OCI-LY3 (cell line): ENCODE measurements at regions not wholly inside any gene's neighbourhood (a gene's known extent, or its start where the extent isn't known, plus 50 kb on each side); places are given as distances from the start of the nearest gene placed in this dataset.

Experiments used
- H2AFZ ChIP-seq: fragments of 200-600, 300-600 bp; shearing (Covaris generic); 2 replicates; pipeline ENCODE4 v1.6.0; 2014; ENCODE audit warnings: antibody characterized with exemption, low read depth, low read length
- H3K27ac ChIP-seq: fragments of 200-600, 300-600 bp; sonication (generic); 2 replicates; pipeline ENCODE4 v1.5.1; 2014; ENCODE audit warnings: mild to moderate bottlenecking, low read length, moderate library complexity, mixed read lengths
- H3K27me3 ChIP-seq: fragments of 200-600, 300-600 bp; sonication (generic); 2 replicates; pipeline ENCODE4 v1.6.1; 2014; ENCODE audit warnings: low read depth, low read length, mixed read lengths
- H3K36me3 ChIP-seq: fragments of 200-600, 300-600 bp; sonication (generic); replicated peaks from 2 replicates; pipeline ENCODE3; 2014; ENCODE audit warnings: low read depth, low read length, mixed read lengths
- H3K4me1 ChIP-seq: fragments of 300-600, 200-600 bp; sonication (generic); 2 replicates; pipeline ENCODE4 v1.6.1; 2014; ENCODE audit warnings: low read length, mixed read lengths
- H3K4me2 ChIP-seq: fragments of 200-600, 300-600 bp; sonication (generic); 2 replicates; pipeline ENCODE4 v1.6.1; 2014; ENCODE audit warnings: low read length, mixed read lengths
- H3K4me3 ChIP-seq: fragments of 300-600, 200-600 bp; sonication (generic); 2 replicates; pipeline ENCODE4 v1.5.1; 2014; ENCODE audit warnings: antibody characterized with exemption, mild to moderate bottlenecking, low read length, moderate library complexity
- H3K79me2 ChIP-seq: fragments of 300-600, 200-600 bp; shearing (Covaris generic); 2 replicates; pipeline ENCODE4 v1.6.1; 2014; ENCODE audit warnings: mild to moderate bottlenecking, low read length, mixed read lengths
- H3K9ac ChIP-seq: fragments of 300-600, 200-600 bp; shearing (Covaris generic); 2 replicates; pipeline ENCODE4 v1.6.0; 2014; ENCODE audit warnings: mild to moderate bottlenecking, low read length, moderate library complexity
- H3K9me3 ChIP-seq: fragments of 200-600, 300-600 bp; shearing (Covaris generic); 2 replicates; pipeline ENCODE4 v1.6.1; 2014; ENCODE audit warnings: low read length, mixed read lengths; ENCODE audit not compliant: insufficient read depth
- H4K20me1 ChIP-seq: fragments of 200-600, 300-600 bp; sonication (generic); 2 replicates; pipeline ENCODE4 v1.6.1; 2016; ENCODE audit warnings: low read length, mixed read lengths; ENCODE audit not compliant: insufficient read depth
- EZH2phosphoT487 ChIP-seq: fragments of 200-600 bp; shearing (Covaris generic); IDR thresholded peaks from 2 replicates; pipeline ENCODE4 v1.6.1; 2018; ENCODE audit warnings: antibody characterized with exemption, mixed run types, low read depth
- TF ChIP-seq, protein P1 (sequence below): fragments of 200-600, 300-600 bp; sonication (generic); IDR thresholded peaks from 2 replicates; pipeline ENCODE4 v1.5.1; 2014; ENCODE audit warnings: antibody characterized with exemption, low read length, low read depth

DNA sequence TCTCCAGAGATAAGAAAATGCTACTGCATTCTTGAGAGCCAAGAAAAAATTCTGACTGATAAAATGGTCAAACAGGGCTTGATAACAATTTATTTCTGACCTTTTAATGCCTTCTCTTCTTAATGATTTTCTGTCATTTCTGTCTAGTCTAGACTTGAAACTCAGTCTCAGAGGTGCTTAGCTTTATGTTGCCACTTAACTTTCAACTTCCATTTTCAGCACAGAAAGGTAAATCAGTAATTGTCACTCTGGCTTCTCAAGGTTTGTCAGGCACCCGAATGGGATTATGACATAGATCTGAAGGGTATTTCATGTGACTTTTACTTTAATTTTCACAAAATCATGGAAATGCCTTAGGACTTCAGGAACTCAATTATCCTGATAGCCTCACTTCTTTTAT, 155.4 kb upstream of the GBE1 start:
- H3K4me3 ChIP-seq = no peak overlapping the region
- H3K4me2 ChIP-seq = no peak overlapping the region
- no peaks in the 10 kb centered on the region for H3K27me3 ChIP-seq
- H3K36me3 ChIP-seq = no peaks in the 10 kb centered on the region
- no peaks in the 10 kb centered on the region for H3K9me3 ChIP-seq
- no peaks in the 10 kb centered on the region for H4K20me1 ChIP-seq
- H2AFZ ChIP-seq = no peak overlapping the region
- no peaks in the 10 kb centered on the region for H3K79me2 ChIP-seq
- no peak overlapping the region for H3K9ac ChIP-seq
- TF ChIP-seq, protein P1, sequence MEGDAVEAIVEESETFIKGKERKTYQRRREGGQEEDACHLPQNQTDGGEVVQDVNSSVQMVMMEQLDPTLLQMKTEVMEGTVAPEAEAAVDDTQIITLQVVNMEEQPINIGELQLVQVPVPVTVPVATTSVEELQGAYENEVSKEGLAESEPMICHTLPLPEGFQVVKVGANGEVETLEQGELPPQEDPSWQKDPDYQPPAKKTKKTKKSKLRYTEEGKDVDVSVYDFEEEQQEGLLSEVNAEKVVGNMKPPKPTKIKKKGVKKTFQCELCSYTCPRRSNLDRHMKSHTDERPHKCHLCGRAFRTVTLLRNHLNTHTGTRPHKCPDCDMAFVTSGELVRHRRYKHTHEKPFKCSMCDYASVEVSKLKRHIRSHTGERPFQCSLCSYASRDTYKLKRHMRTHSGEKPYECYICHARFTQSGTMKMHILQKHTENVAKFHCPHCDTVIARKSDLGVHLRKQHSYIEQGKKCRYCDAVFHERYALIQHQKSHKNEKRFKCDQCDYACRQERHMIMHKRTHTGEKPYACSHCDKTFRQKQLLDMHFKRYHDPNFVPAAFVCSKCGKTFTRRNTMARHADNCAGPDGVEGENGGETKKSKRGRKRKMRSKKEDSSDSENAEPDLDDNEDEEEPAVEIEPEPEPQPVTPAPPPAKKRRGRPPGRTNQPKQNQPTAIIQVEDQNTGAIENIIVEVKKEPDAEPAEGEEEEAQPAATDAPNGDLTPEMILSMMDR = no peak
- TF ChIP-seq EZH2phosphoT487 = no peak
- H3K27ac ChIP-seq = no peak overlapping the region
- H3K4me1 ChIP-seq = no peaks in the 10 kb centered on the region

DNA sequence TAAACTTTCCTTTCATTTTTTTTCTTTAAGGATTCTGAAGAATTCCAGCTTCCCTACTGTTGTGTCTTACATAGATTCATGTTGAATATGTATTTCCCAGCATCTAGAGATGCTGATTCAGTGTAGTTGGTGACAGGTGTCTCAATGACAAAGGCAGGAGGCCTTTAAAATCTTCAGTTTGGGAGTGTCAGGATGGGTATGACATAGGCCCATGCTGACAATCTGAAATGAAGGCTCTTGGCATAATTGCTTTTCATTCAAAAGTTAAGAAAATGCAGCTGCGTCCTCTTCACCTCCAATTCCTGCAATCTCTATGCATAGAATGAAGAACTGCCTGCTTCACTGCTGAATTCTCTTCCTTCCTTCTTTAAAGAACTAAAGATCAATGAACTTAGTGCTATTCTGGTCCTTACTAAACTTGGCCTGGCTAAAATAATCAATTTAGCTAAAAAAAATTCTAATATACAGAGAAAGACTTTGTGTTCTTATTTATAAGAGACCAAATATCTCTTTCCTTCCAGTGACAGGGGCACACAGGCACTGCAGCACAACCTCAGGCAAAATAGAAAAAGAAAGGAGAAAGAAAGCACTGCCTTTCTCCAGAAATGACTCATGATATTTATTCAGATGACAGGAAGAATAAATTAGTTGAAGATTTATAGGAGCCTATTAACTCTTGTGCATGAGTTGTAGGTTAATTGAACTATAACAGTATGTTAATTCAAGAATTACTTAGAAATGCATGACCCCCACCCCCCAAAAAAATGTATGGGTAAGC, 152.6 kb upstream of the GBE1 start:
- H3K4me1 ChIP-seq = no peaks in the 10 kb centered on the region
- H3K79me2 ChIP-seq = no peaks in the 10 kb centered on the region
- no peak overlapping the region for H3K4me3 ChIP-seq
- no peak overlapping the region for H3K27ac ChIP-seq
- no peak overlapping the region for H3K9ac ChIP-seq
- no peaks in the 10 kb centered on the region for H4K20me1 ChIP-seq
- H3K9me3 ChIP-seq = no peaks in the 10 kb centered on the region
- H3K27me3 ChIP-seq = no peaks in the 10 kb centered on the region
- TF ChIP-seq EZH2phosphoT487 = no peak
- TF ChIP-seq, protein P1 = no peak
- H2AFZ ChIP-seq = no peak overlapping the region
- no peaks in the 10 kb centered on the region for H3K36me3 ChIP-seq
- H3K4me2 ChIP-seq = no peak overlapping the region

DNA sequence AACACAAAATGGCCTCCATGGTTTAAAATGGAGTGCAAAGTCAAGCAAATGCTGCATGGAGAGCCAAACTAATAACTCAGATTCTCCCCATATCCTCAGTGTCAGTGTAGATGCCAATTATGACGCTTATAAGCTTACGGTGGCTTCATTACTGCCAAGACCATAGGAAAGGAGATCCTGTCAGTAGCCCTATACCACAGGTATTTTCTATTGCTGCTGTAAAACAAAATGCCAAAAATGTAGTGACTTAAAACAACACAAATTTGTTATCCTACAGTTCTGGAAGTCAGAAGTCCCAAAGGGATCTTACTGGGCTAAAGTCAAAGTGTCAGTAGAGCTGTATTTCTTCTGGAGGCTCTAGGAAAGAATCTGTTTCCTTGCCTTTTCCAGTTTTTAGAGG, 149.8 kb upstream of the GBE1 start:
- H3K4me1 ChIP-seq = no peaks in the 10 kb centered on the region
- H3K9me3 ChIP-seq = no peaks in the 10 kb centered on the region
- no peaks in the 10 kb centered on the region for H4K20me1 ChIP-seq
- no peak overlapping the region for H3K4me2 ChIP-seq
- H3K36me3 ChIP-seq = no peaks in the 10 kb centered on the region
- no peak overlapping the region for H3K4me3 ChIP-seq
- H3K27ac ChIP-seq = no peak overlapping the region
- H3K9ac ChIP-seq = no peak overlapping the region
- H3K27me3 ChIP-seq = no peaks in the 10 kb centered on the region
- no peaks in the 10 kb centered on the region for H3K79me2 ChIP-seq
- H2AFZ ChIP-seq = no peak overlapping the region
- TF ChIP-seq EZH2phosphoT487 = no peak
- TF ChIP-seq, protein P1 = no peak

DNA sequence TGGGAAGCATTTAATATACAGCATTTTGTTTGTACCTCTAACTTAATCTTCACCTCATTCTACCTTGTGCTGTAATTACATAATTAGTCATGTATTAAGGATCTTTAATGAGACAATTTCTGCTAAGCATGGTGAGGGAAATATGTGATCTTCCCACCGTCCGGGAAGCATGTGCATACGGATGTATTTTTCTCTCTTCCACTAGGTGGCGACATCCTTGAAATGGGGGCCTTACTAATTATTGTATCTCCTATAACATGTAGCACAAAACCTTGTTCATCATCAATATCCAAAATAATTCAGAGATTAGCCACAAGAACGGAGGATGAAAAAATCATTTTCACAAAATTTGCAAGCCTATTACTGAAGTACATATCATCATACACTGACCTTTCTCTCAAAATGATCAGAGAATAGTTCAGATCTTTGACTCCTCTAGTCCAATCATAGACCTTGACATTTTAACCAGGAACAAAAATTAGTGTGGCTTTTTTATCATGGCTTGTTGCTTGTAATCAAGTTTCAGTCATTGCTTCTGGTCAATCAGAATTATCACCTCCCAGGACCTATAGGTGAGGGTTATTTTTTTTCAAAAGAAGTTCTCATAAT, 148.9 kb upstream of the GBE1 start:
- no peaks in the 10 kb centered on the region for H3K27me3 ChIP-seq
- peak overlapping the region; percentile 41 for H3K4me2 ChIP-seq
- H2AFZ ChIP-seq = peak overlapping the region; percentile 50; the same call in 1 of the 2 replicates
- H4K20me1 ChIP-seq = no peaks in the 10 kb centered on the region
- no peak overlapping the region for H3K9ac ChIP-seq
- no peaks in the 10 kb centered on the region for H3K36me3 ChIP-seq
- TF ChIP-seq, protein P1 = peak; percentile 94
- no peak for TF ChIP-seq EZH2phosphoT487
- H3K4me3 ChIP-seq = no peak overlapping the region
- H3K79me2 ChIP-seq = no peaks in the 10 kb centered on the region
- no peaks in the 10 kb centered on the region for H3K9me3 ChIP-seq
- H3K27ac ChIP-seq = no peak overlapping the region
- H3K4me1 ChIP-seq = no peaks in the 10 kb centered on the region
